Fibroblast of villous mesenchyme (primary cell): ENCODE measurements at regions not wholly inside any gene's neighbourhood (a gene's known extent, or its start where the extent isn't known, plus 50 kb on each side); places are given as distances from the start of the nearest gene placed in this dataset.

Experiments
- DNase-seq: peaks from one replicate; pipeline ENCODE4 v3.0.0-alpha.2; 2010; ENCODE audit warnings: low read depth
- H3K4me3 ChIP-seq: 2 replicates; pipeline ENCODE4 v1.5.1; 2011; ENCODE audit warnings: low read depth, mild to moderate bottlenecking, low read length
- TF ChIP-seq, protein P1 (sequence below): IDR thresholded peaks from 2 replicates; pipeline ENCODE4 v1.5.1; 2012; ENCODE audit warnings: low read depth, mild to moderate bottlenecking, low read length; ENCODE audit not compliant: insufficient read depth

- TF ChIP-seq, protein P1, sequence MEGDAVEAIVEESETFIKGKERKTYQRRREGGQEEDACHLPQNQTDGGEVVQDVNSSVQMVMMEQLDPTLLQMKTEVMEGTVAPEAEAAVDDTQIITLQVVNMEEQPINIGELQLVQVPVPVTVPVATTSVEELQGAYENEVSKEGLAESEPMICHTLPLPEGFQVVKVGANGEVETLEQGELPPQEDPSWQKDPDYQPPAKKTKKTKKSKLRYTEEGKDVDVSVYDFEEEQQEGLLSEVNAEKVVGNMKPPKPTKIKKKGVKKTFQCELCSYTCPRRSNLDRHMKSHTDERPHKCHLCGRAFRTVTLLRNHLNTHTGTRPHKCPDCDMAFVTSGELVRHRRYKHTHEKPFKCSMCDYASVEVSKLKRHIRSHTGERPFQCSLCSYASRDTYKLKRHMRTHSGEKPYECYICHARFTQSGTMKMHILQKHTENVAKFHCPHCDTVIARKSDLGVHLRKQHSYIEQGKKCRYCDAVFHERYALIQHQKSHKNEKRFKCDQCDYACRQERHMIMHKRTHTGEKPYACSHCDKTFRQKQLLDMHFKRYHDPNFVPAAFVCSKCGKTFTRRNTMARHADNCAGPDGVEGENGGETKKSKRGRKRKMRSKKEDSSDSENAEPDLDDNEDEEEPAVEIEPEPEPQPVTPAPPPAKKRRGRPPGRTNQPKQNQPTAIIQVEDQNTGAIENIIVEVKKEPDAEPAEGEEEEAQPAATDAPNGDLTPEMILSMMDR: no peak
- peak; percentile 75 for DNase-seq
- H3K4me3 ChIP-seq: no peak overlapping the region
These were observed 350.3 kb upstream of the LYPLAL1 start for GRCh38 chr1:218823291-218823900.

DNA sequence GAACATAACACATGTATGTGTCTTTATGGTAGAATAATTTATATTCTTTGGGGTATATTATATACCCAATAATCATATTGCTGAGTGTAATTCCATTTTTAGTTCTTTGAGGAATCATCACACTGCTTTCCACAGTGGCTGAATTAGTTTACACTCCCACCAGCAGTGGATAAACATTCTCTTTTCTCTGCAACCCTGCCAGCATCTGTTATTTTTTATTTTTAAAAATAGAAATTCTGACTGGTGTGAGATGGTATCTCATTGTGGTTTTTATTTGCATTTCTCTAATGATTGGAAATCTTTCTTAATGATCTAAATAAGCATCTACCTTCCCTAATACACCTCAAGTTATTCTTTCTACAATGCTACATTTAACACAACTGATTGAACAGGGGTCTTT, 346.2 kb upstream of the LYPLAL1 start:
- H3K4me3 ChIP-seq: no peak overlapping the region
- no peak for DNase-seq
- TF ChIP-seq, protein P1: no peak

- no peak overlapping the region for H3K4me3 ChIP-seq
- DNase-seq: no peak
- TF ChIP-seq, protein P1: no peak
These were observed 345.5 kb upstream of the LYPLAL1 start for GRCh38 chr1:218828125-218828650.

GRCh38 chr1:218829097-218829496, 344.6 kb upstream of the LYPLAL1 start:
- TF ChIP-seq, protein P1: no peak
- H3K4me3 ChIP-seq: no peak overlapping the region
- DNase-seq: no peak

DNA sequence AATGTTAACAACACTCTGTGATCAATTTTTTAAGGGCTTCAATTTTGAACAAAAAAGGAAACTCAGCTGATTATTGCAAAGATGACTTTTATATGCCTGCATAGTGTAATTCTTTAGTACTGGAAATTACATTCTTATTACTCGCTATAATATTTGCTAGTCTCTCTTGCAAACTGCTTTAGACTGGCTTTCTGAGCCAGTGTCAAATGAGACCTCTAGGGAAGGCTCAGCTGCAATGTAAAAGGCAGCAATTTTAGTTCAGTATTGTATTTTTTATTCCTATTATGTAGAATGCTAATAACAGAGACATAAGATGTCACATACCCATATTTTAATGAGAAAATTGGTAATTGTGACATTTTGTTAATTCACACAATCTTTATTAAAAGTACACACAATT, 338.1 kb upstream of the LYPLAL1 start:
- H3K4me3 ChIP-seq: no peak overlapping the region
- TF ChIP-seq, protein P1: no peak
- DNase-seq: no peak

GRCh38 chr1:218836264-218836663, 337.4 kb upstream of the LYPLAL1 start:
- TF ChIP-seq, protein P1: no peak
- DNase-seq: no peak
- H3K4me3 ChIP-seq: no peak overlapping the region

GRCh38 chr1:218837051-218837450, 336.6 kb upstream of the LYPLAL1 start:
- peak; percentile 54 for DNase-seq
- TF ChIP-seq, protein P1: no peak
- H3K4me3 ChIP-seq: no peak overlapping the region
